OCI-LY1 (cell line): ENCODE measurements at regions not wholly inside any gene's neighbourhood (a gene's known extent, or its start where the extent isn't known, plus 50 kb on each side); places are given as distances from the start of the nearest gene placed in this dataset.

ENCODE experiments used
- H2AFZ ChIP-seq: fragments of 200-600 bp; sonication (generic), shearing (Covaris generic); 2 replicates; pipeline ENCODE4 v1.6.0; 2014; ENCODE audit warnings: antibody characterized with exemption, mild to moderate bottlenecking, low read length
- H3F3A ChIP-seq: fragments of 200-600 bp; sonication (generic), shearing (Covaris generic); 2 replicates; pipeline ENCODE4 v1.6.0; 2014; ENCODE audit warnings: mild to moderate bottlenecking, antibody characterized with exemption, low read length, moderate library complexity; ENCODE audit not compliant: insufficient read depth
- H3K27ac ChIP-seq: fragments of 200-600 bp; sonication (generic); 2 replicates; pipeline ENCODE4 v1.5.1; 2014; ENCODE audit warnings: low read length, mixed run types, mild to moderate bottlenecking, low read depth; ENCODE audit not compliant: poor library complexity, severe bottlenecking
- H3K27me3 ChIP-seq: fragments of 200-600 bp; sonication (generic); 2 replicates; pipeline ENCODE4 v1.6.0; 2014; ENCODE audit warnings: antibody characterized with exemption, mild to moderate bottlenecking, low read length, moderate library complexity; ENCODE audit not compliant: insufficient read depth
- H3K36me3 ChIP-seq: fragments of 200-600 bp; sonication (generic); 2 replicates; pipeline ENCODE4 v1.6.1; 2014; ENCODE audit warnings: mild to moderate bottlenecking, antibody characterized with exemption, low read length, moderate library complexity, mixed read lengths; ENCODE audit not compliant: insufficient read depth
- H3K4me1 ChIP-seq: fragments of 200-600 bp; sonication (generic); 2 replicates; pipeline ENCODE4 v1.5.1; 2014; ENCODE audit warnings: mild to moderate bottlenecking, low read length, moderate library complexity; ENCODE audit not compliant: insufficient read depth, severe bottlenecking
- H3K4me2 ChIP-seq: fragments of 200-600 bp; sonication (generic), shearing (Covaris generic); 2 replicates; pipeline ENCODE4 v1.6.1; 2014; ENCODE audit warnings: low read length
- H3K4me3 ChIP-seq: fragments of 200-600 bp; sonication (generic); 2 replicates; pipeline ENCODE4 v1.5.1; 2014; ENCODE audit warnings: low read length, low read depth, mild to moderate bottlenecking, mixed read lengths; ENCODE audit not compliant: poor library complexity, severe bottlenecking
- H3K79me2 ChIP-seq: fragments of 200-600 bp; shearing (Covaris generic); 2 replicates; pipeline ENCODE4 v1.6.1; 2016; ENCODE audit warnings: mixed run types, low read length, mixed read lengths; ENCODE audit not compliant: insufficient read depth
- H3K9ac ChIP-seq: fragments of 200-600 bp; sonication (generic), shearing (Covaris generic); 2 replicates; pipeline ENCODE4 v1.6.1; 2014; ENCODE audit warnings: mild to moderate bottlenecking, low read length, mixed read lengths
- H3K9me2 ChIP-seq: fragments of 200-600 bp; sonication (generic), shearing (Covaris generic); 2 replicates; pipeline ENCODE4 v1.6.1; 2014; ENCODE audit warnings: low read depth, mild to moderate bottlenecking, low read length, mixed read lengths
- H3K9me3 ChIP-seq: fragments of 200-600 bp; shearing (Covaris generic); 2 replicates; pipeline ENCODE4 v1.6.1; 2014; ENCODE audit warnings: low read length, mixed read lengths
- H4K20me1 ChIP-seq: fragments of 200-600 bp; sonication (generic), shearing (Covaris generic); 2 replicates; pipeline ENCODE4 v1.6.0; 2016; ENCODE audit warnings: mild to moderate bottlenecking, low read length; ENCODE audit not compliant: insufficient read depth
- CTCF ChIP-seq: fragments of 200-600 bp; sonication (generic), shearing (Covaris generic); IDR thresholded peaks from 2 replicates; pipeline ENCODE4 v1.5.1; 2017; ENCODE audit warnings: mild to moderate bottlenecking, antibody characterized with exemption, low read length, moderate library complexity, mixed read lengths
- EZH2 ChIP-seq: fragments of 200-600 bp; sonication (generic), shearing (Covaris generic); IDR thresholded peaks from 2 replicates; pipeline ENCODE4 v1.8.0; 2017; ENCODE audit warnings: borderline replicate concordance, mixed run types, mild to moderate bottlenecking, antibody characterized with exemption, low read length, moderate library complexity, mixed read lengths

GRCh38 chr3:159513444-159513843, 475.2 kb upstream of the IL12A start:
- Histone ChIP-seq H3K79me2 (no peaks in the 10 kb centered on the region), H3K9me2 (no peaks in the 10 kb centered on the region)

GRCh38 chr3:159513867-159514380, 474.7 kb upstream of the IL12A start:
- Histone ChIP-seq H3K36me3 (no peaks in the 10 kb centered on the region), H2AFZ (no peak overlapping the region), H3K9me2 (no peaks in the 10 kb centered on the region), H3K4me1 (no peaks in the 10 kb centered on the region), H3F3A (no peaks in the 10 kb centered on the region), H3K9me3 (no peaks in the 10 kb centered on the region), H3K79me2 (no peaks in the 10 kb centered on the region), H3K4me2 (no peak overlapping the region), H3K9ac (no peak overlapping the region), H3K27ac (no peak overlapping the region), H3K4me3 (no peak overlapping the region), H4K20me1 (no peaks in the 10 kb centered on the region), H3K27me3 (no peaks in the 10 kb centered on the region)
- TF ChIP-seq EZH2 (no peak), CTCF (no peak)

More at GRCh38 chr3:159513444-159513843, 475.2 kb upstream of the IL12A start:
- no peaks in the 10 kb centered on the region for H3K36me3 ChIP-seq
- TF ChIP-seq EZH2 (no peak), CTCF (no peak)
- H2AFZ ChIP-seq, result no peak overlapping the region
- H3K9ac ChIP-seq, result no peak overlapping the region
- H3K27me3 ChIP-seq, result no peaks in the 10 kb centered on the region
- no peaks in the 10 kb centered on the region for H3K9me3 ChIP-seq
- H3F3A ChIP-seq, result no peaks in the 10 kb centered on the region
- no peaks in the 10 kb centered on the region for H3K4me1 ChIP-seq
- H3K4me2 ChIP-seq, result no peak overlapping the region
- no peak overlapping the region for H3K27ac ChIP-seq
- no peaks in the 10 kb centered on the region for H4K20me1 ChIP-seq
- H3K4me3 ChIP-seq, result no peak overlapping the region

- TF ChIP-seq EZH2 (no peak), CTCF (no peak)
- H3K4me1 ChIP-seq, result no peaks in the 10 kb centered on the region
- H3K27me3 ChIP-seq, result no peaks in the 10 kb centered on the region
- H3K27ac ChIP-seq, result no peak overlapping the region
- H3F3A ChIP-seq, result no peaks in the 10 kb centered on the region
- no peak overlapping the region for H3K4me3 ChIP-seq
- no peak overlapping the region for H3K9ac ChIP-seq
- H3K9me3 ChIP-seq, result no peaks in the 10 kb centered on the region
- no peaks in the 10 kb centered on the region for H3K36me3 ChIP-seq
- H4K20me1 ChIP-seq, result no peaks in the 10 kb centered on the region
- H2AFZ ChIP-seq, result no peak overlapping the region
- no peaks in the 10 kb centered on the region for H3K79me2 ChIP-seq
- no peaks in the 10 kb centered on the region for H3K9me2 ChIP-seq
- H3K4me2 ChIP-seq, result no peak overlapping the region
Observed at GRCh38 chr3:159517105-159517504, 471.5 kb upstream of the IL12A start.
